H9 (cell line): ENCODE measurements at regions not wholly inside any gene's neighbourhood (a gene's known extent, or its start where the extent isn't known, plus 50 kb on each side); places are given as distances from the start of the nearest gene placed in this dataset.

ENCODE experiments used
- DNase-seq: peaks from one replicate; pipeline ENCODE4 v3.0.0-alpha.2; 2017
- H2AFZ ChIP-seq: one replicate; pipeline ENCODE4 v1.6.1; 2013; ENCODE audit warnings: mild to moderate bottlenecking, low read length, control low read depth, moderate library complexity
- H2AK5ac ChIP-seq: 2 replicates; pipeline ENCODE4 v1.6.1; 2013; ENCODE audit warnings: low read length, control low read depth, mixed read lengths; ENCODE audit not compliant: insufficient read length
- H2BK120ac ChIP-seq: one replicate; pipeline ENCODE4 v1.6.1; 2013; ENCODE audit warnings: low read depth, mild to moderate bottlenecking, low read length, control low read depth, inconsistent platforms; ENCODE audit not compliant: poor library complexity, severe bottlenecking
- H2BK12ac ChIP-seq: 2 replicates; pipeline ENCODE4 v1.6.1; 2013; ENCODE audit warnings: low read length, control low read depth, mixed read lengths, low read depth; ENCODE audit not compliant: insufficient read length
- H2BK15ac ChIP-seq: 2 replicates; pipeline ENCODE4 v1.6.1; 2013; ENCODE audit warnings: low read depth, low read length, control low read depth
- H2BK20ac ChIP-seq: one replicate; pipeline ENCODE4 v1.6.1; 2013; ENCODE audit warnings: low read depth, mild to moderate bottlenecking, low read length, control low read depth, inconsistent platforms; ENCODE audit not compliant: poor library complexity, severe bottlenecking
- H2BK5ac ChIP-seq: 2 replicates; pipeline ENCODE4 v1.6.1; 2013; ENCODE audit warnings: low read length, control low read depth, mixed read lengths; ENCODE audit not compliant: insufficient read length
- H3K14ac ChIP-seq: 2 replicates; pipeline ENCODE4 v1.6.1; 2013; ENCODE audit warnings: low read length, control low read depth; ENCODE audit not compliant: insufficient read depth
- H3K18ac ChIP-seq: 2 replicates; pipeline ENCODE4 v1.6.1; 2013; ENCODE audit warnings: low read depth, mild to moderate bottlenecking, mixed read lengths, low read length, control low read depth; ENCODE audit not compliant: insufficient read length
- H3K23ac ChIP-seq: 2 replicates; pipeline ENCODE4 v1.6.1; 2013; ENCODE audit warnings: low read length, control low read depth, mixed read lengths, low read depth; ENCODE audit not compliant: insufficient read length
- H3K23me2 ChIP-seq: 2 replicates; pipeline ENCODE4 v1.6.1; 2013; ENCODE audit warnings: low read depth, mild to moderate bottlenecking, mixed read lengths, low read length, control low read depth; ENCODE audit not compliant: insufficient read length, poor library complexity, severe bottlenecking
- H3K27ac ChIP-seq: 2 replicates; pipeline ENCODE4 v1.5.1; 2013; ENCODE audit warnings: low read length, control low read depth, mixed read lengths, low read depth; ENCODE audit not compliant: insufficient read length
- H3K27me3 ChIP-seq: 2 replicates; pipeline ENCODE4 v1.6.1; 2013; ENCODE audit warnings: low read length, control low read depth, inconsistent platforms; ENCODE audit not compliant: insufficient read depth
- H3K4ac ChIP-seq: 2 replicates; pipeline ENCODE4 v1.6.1; 2013; ENCODE audit warnings: low read depth, mild to moderate bottlenecking, control low read depth, inconsistent platforms, low read length, moderate library complexity
- H3K4me1 ChIP-seq: 2 replicates; pipeline ENCODE4 v1.6.1; 2013; ENCODE audit warnings: low read length, control low read depth, inconsistent platforms; ENCODE audit not compliant: insufficient read depth
- H3K4me2 ChIP-seq: 2 replicates; pipeline ENCODE4 v1.6.1; 2013; ENCODE audit warnings: low read length, control low read depth, mixed read lengths; ENCODE audit not compliant: insufficient read length, insufficient read depth
- H3K56ac ChIP-seq: 2 replicates; pipeline ENCODE4 v1.6.1; 2013; ENCODE audit warnings: low read depth, mild to moderate bottlenecking, mixed read lengths, low read length, control low read depth; ENCODE audit not compliant: insufficient read length
- H3K79me1 ChIP-seq: 2 replicates; pipeline ENCODE4 v1.6.1; 2013; ENCODE audit warnings: low read depth, mild to moderate bottlenecking, moderate library complexity, low read length, control low read depth, inconsistent platforms; ENCODE audit not compliant: insufficient read depth, poor library complexity, severe bottlenecking
- H3K79me2 ChIP-seq: 2 replicates; pipeline ENCODE4 v1.6.1; 2013; ENCODE audit warnings: low read length, control low read depth, inconsistent platforms; ENCODE audit not compliant: insufficient read depth
- H3K9ac ChIP-seq: 2 replicates; pipeline ENCODE4 v1.6.1; 2013; ENCODE audit warnings: low read length, control low read depth, mixed read lengths; ENCODE audit not compliant: insufficient read length; ENCODE audit errors: extremely low read depth
- H3K9me3 ChIP-seq: one replicate; pipeline ENCODE4 v1.6.1; 2013; ENCODE audit warnings: low read depth, low read length, inconsistent platforms; ENCODE audit not compliant: control insufficient read depth
- H3T11ph ChIP-seq: one replicate; pipeline ENCODE4 v1.6.1; 2013; ENCODE audit warnings: mild to moderate bottlenecking, low read length, control low read depth, inconsistent platforms
- H4K20me1 ChIP-seq: one replicate; pipeline ENCODE4 v1.6.1; 2013; ENCODE audit not compliant: control insufficient read depth, insufficient read length, insufficient read depth
- H4K5ac ChIP-seq: 2 replicates; pipeline ENCODE4 v1.6.1; 2013; ENCODE audit warnings: low read depth, mild to moderate bottlenecking, mixed read lengths, low read length, control low read depth; ENCODE audit not compliant: insufficient read length
- H4K8ac ChIP-seq: replicated peaks from 2 replicates; pipeline ENCODE4 v1.6.1; 2013; ENCODE audit warnings: low read length, control low read depth, mixed read lengths, low read depth; ENCODE audit not compliant: insufficient read length
- H4K91ac ChIP-seq: 2 replicates; pipeline ENCODE4 v1.6.1; 2013; ENCODE audit warnings: low read depth, mild to moderate bottlenecking, moderate library complexity, mixed read lengths, low read length, control low read depth; ENCODE audit not compliant: insufficient read length
- H3K27ac Mint-ChIP-seq, 3 experiments: 2 replicates in 2 of 3; 3 replicates in 1 of 3; pipeline ENCODE4 v1.8.0; 2020 to 2021; ENCODE audit warnings: mixed read lengths in 3 of 3, mild to moderate bottlenecking in 1 of 3, moderate library complexity in 1 of 3
- H3K27me3 Mint-ChIP-seq: 2 replicates; pipeline ENCODE4 v1.8.0; 2021; ENCODE audit warnings: low read depth, mild to moderate bottlenecking, moderate library complexity, mixed read lengths
- H3K36me3 Mint-ChIP-seq, 3 experiments: 2 replicates in 2 of 3; 3 replicates in 1 of 3; pipeline ENCODE4 v1.8.0; 2020 to 2021; ENCODE audit warnings: low read depth in 3 of 3, mixed read lengths in 3 of 3; ENCODE audit not compliant: insufficient read depth in 1 of 3
- H3K4me1 Mint-ChIP-seq, 2 experiments: 2 replicates each; pipeline ENCODE4 v1.8.0; 2020; ENCODE audit warnings: mixed read lengths in 2 of 2
- H3K4me3 Mint-ChIP-seq, 2 experiments: 2 replicates in 1 of 2; 3 replicates in 1 of 2; pipeline ENCODE4 v1.8.0; 2020 to 2021; ENCODE audit warnings: mild to moderate bottlenecking in 2 of 2, mixed read lengths in 2 of 2, moderate library complexity in 1 of 2
- H3K9me3 Mint-ChIP-seq, 2 experiments: 2 replicates in 1 of 2; 3 replicates in 1 of 2; pipeline ENCODE4 v1.8.0; 2020; ENCODE audit warnings: mild to moderate bottlenecking in 2 of 2, mixed read lengths in 2 of 2, moderate library complexity in 1 of 2
- whole genome bisulfite sequencing: extraction: QIAGEN DNeasy Blood & Tissue Kit; methylation state at CpG from one replicate; pipeline ENCODE4 v1.1.7; 2013; ENCODE audit warnings: missing lambda C conversion rate, low lambda C conversion rate, mixed read lengths; ENCODE audit not compliant: insufficient read length; ENCODE audit errors: extremely low coverage; 5-methylcytosine and 5-hydroxymethylcytosine counted together
- TF ChIP-seq, protein P1 (sequence below): fragments of 200-600 bp; sonication (generic); conservative IDR thresholded peaks from 3 replicates; pipeline ENCODE4 v1.8.0; 2021; ENCODE audit warnings: antibody characterized with exemption, mild to moderate bottlenecking

DNA sequence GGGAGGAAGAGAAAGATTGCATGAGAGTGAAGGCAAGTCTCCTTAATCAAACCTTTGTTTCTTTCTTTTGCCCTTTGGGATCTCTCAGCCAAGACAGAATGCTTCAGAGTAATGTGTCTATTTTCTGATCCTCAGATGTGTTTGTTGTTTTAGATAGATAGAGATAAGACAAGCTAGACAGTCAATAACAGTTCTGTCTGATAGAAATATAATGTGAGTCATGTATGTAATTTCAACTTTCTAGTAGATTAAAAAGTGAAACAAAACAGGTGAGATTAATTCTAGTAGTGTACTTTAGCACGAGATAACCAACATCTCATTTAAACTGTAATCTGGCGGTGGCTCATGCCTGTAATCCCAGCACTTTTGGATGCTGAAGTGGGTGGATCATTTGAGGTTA is 159.2 kb downstream of the GATA3 start:
- Mint-ChIP-seq H3K4me1 (no peaks in the 10 kb centered on the region), H3K4me3 (no peak overlapping the region), H3K27ac (no peak overlapping the region), H3K27me3 (no peaks in the 10 kb centered on the region), H3K9me3 (no peaks in the 10 kb centered on the region), H3K36me3 (no peaks in the 10 kb centered on the region)
- TF ChIP-seq, protein P1, sequence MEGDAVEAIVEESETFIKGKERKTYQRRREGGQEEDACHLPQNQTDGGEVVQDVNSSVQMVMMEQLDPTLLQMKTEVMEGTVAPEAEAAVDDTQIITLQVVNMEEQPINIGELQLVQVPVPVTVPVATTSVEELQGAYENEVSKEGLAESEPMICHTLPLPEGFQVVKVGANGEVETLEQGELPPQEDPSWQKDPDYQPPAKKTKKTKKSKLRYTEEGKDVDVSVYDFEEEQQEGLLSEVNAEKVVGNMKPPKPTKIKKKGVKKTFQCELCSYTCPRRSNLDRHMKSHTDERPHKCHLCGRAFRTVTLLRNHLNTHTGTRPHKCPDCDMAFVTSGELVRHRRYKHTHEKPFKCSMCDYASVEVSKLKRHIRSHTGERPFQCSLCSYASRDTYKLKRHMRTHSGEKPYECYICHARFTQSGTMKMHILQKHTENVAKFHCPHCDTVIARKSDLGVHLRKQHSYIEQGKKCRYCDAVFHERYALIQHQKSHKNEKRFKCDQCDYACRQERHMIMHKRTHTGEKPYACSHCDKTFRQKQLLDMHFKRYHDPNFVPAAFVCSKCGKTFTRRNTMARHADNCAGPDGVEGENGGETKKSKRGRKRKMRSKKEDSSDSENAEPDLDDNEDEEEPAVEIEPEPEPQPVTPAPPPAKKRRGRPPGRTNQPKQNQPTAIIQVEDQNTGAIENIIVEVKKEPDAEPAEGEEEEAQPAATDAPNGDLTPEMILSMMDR, result no peak
- Histone ChIP-seq H2AFZ (no peak overlapping the region), H3K23ac (no peak overlapping the region), H3K27me3 (no peaks in the 10 kb centered on the region), H3T11ph (no peak overlapping the region), H3K4me1 (no peaks in the 10 kb centered on the region), H3K14ac (no peak overlapping the region), H3K27ac (no peak overlapping the region), H2BK5ac (no peak overlapping the region), H3K9ac (no peak overlapping the region), H3K56ac (no peak overlapping the region), H2BK12ac (no peak overlapping the region), H4K20me1 (no peaks in the 10 kb centered on the region), H2BK20ac (no peak overlapping the region), H2BK120ac (no peak overlapping the region), H3K9me3 (no peaks in the 10 kb centered on the region), H3K4me2 (no peak overlapping the region), H2AK5ac (no peak overlapping the region), H3K79me1 (no peaks in the 10 kb centered on the region), H3K4ac (no peak overlapping the region), H3K18ac (no peak overlapping the region), H2BK15ac (no peak overlapping the region), H3K23me2 (no peaks in the 10 kb centered on the region), H4K5ac (no peak overlapping the region), H4K8ac (no peak overlapping the region), H4K91ac (no peak overlapping the region), H3K79me2 (no peaks in the 10 kb centered on the region)
- WGBS, result no CpG with 5 or more reads among the region's 2 CpGs
- DNase-seq, result no peak
